ENCODE measurements at regions not wholly inside any gene's neighbourhood (a gene's known extent, or its start where the extent isn't known, plus 50 kb on each side); places are given as distances from the start of the nearest gene placed in this dataset.
A peak's percentile ranks its signal among the peaks of the same experiment; 100 is the strongest.

- Histone ChIP-seq H3K9me3 (no peaks in the 10 kb centered on the region), H3K36me3 (no peaks in the 10 kb centered on the region), H3K27me3 (no peaks in the 10 kb centered on the region), H3K4me3 (no peak overlapping the region)
- no peak for DNase-seq
These were observed 64.9 kb upstream of the TAS2R16 start for GRCh38 chr7:123060446-123060845.

GRCh38 chr7:123057911-123058310 lies 62.4 kb upstream of the TAS2R16 start:
- DNase-seq = no peak
- H3K27me3 ChIP-seq = no peaks in the 10 kb centered on the region
- no peaks in the 10 kb centered on the region for H3K9me3 ChIP-seq
- H3K36me3 ChIP-seq = no peaks in the 10 kb centered on the region
- H3K4me3 ChIP-seq = no peak overlapping the region

- Histone ChIP-seq H3K4me3 (no peak overlapping the region), H3K9me3 (no peaks in the 10 kb centered on the region)
- DNase-seq = no peak
These were observed 59.0 kb upstream of the TAS2R16 start for GRCh38 chr7:123054357-123055133.

GRCh38 chr7:123051916-123052315 lies 56.4 kb upstream of the TAS2R16 start:
- peaks cover 4% of the 10 kb centered on the region; the same call in 1 of the 2 replicates for H3K9me3 ChIP-seq
- DNase-seq = peak; percentile 4
- no peaks in the 10 kb centered on the region for H3K27me3 ChIP-seq
- H3K4me3 ChIP-seq = no peak overlapping the region
- H3K36me3 ChIP-seq = no peaks in the 10 kb centered on the region

More at GRCh38 chr7:123054357-123055133, 59.0 kb upstream of the TAS2R16 start:
- Histone ChIP-seq H3K27me3 (no peaks in the 10 kb centered on the region), H3K36me3 (no peaks in the 10 kb centered on the region)

- no peaks in the 10 kb centered on the region for H3K27me3 ChIP-seq
- peaks cover 4% of the 10 kb centered on the region; the same call in 1 of the 2 replicates for H3K9me3 ChIP-seq
- no peaks in the 10 kb centered on the region for H3K36me3 ChIP-seq
- no peak overlapping the region for H3K4me3 ChIP-seq
- no peak for DNase-seq
These were observed 52.5 kb upstream of the TAS2R16 start for GRCh38 chr7:123047955-123048354.

All from MG63 (cell line).